ENCODE measurements at regions not wholly inside any gene's neighbourhood (a gene's known extent, or its start where the extent isn't known, plus 50 kb on each side); places are given as distances from the start of the nearest gene placed in this dataset.

GRCh38 chr2:14011190-14011589 is 621.3 kb upstream of the LRATD1 start:
- H3K27me3 ChIP-seq (ENCODE audit: insufficient read depth): no peaks in the 10 kb centered on the region
- DNase-seq (ENCODE audit: low spot score) (no peak), ATAC-seq (no peak)
- H3K27ac Mint-ChIP-seq: no peak overlapping the region
- H3F3A ChIP-seq (replicated peaks; ENCODE audit: low read depth): no peaks in the 10 kb centered on the region
- H3K4me3 ChIP-seq: no peak overlapping the region
- TF ChIP-seq EZH2 (IDR thresholded peaks at IDR 0.05; ENCODE audit: low read depth, unreplicated experiment) (no peak), NANOG (IDR thresholded peaks at IDR 0.05; ENCODE audit: borderline replicate concordance) (no peak), CTCF (conservative IDR thresholded peaks at IDR 0.05; ENCODE audit: low read depth in 2 of 2) (no peak), STAT1 (IDR thresholded peaks at IDR 0.05; ENCODE audit: unreplicated experiment) (no peak), ZNF114 (CRISPR knock-in tag; IDR thresholded peaks at IDR 0.05) (no peak), JUNB (IDR thresholded peaks at IDR 0.05; ENCODE audit: unreplicated experiment) (no peak), POLR2AphosphoS5 (IDR thresholded peaks at IDR 0.05; ENCODE audit: low read depth) (no peak), REST (IDR thresholded peaks at IDR 0.05; ENCODE audit: unreplicated experiment) (no peak), ZNF331 (CRISPR knock-in tag; IDR thresholded peaks at IDR 0.05; ENCODE audit: low read depth) (no peak), EZH2phosphoT487 (IDR thresholded peaks at IDR 0.05; ENCODE audit: unreplicated experiment) (no peak), CREB1 (CRISPR knock-in tag; IDR thresholded peaks at IDR 0.05; ENCODE audit: low read depth) (no peak)
- TF ChIP-seq, protein P1, sequence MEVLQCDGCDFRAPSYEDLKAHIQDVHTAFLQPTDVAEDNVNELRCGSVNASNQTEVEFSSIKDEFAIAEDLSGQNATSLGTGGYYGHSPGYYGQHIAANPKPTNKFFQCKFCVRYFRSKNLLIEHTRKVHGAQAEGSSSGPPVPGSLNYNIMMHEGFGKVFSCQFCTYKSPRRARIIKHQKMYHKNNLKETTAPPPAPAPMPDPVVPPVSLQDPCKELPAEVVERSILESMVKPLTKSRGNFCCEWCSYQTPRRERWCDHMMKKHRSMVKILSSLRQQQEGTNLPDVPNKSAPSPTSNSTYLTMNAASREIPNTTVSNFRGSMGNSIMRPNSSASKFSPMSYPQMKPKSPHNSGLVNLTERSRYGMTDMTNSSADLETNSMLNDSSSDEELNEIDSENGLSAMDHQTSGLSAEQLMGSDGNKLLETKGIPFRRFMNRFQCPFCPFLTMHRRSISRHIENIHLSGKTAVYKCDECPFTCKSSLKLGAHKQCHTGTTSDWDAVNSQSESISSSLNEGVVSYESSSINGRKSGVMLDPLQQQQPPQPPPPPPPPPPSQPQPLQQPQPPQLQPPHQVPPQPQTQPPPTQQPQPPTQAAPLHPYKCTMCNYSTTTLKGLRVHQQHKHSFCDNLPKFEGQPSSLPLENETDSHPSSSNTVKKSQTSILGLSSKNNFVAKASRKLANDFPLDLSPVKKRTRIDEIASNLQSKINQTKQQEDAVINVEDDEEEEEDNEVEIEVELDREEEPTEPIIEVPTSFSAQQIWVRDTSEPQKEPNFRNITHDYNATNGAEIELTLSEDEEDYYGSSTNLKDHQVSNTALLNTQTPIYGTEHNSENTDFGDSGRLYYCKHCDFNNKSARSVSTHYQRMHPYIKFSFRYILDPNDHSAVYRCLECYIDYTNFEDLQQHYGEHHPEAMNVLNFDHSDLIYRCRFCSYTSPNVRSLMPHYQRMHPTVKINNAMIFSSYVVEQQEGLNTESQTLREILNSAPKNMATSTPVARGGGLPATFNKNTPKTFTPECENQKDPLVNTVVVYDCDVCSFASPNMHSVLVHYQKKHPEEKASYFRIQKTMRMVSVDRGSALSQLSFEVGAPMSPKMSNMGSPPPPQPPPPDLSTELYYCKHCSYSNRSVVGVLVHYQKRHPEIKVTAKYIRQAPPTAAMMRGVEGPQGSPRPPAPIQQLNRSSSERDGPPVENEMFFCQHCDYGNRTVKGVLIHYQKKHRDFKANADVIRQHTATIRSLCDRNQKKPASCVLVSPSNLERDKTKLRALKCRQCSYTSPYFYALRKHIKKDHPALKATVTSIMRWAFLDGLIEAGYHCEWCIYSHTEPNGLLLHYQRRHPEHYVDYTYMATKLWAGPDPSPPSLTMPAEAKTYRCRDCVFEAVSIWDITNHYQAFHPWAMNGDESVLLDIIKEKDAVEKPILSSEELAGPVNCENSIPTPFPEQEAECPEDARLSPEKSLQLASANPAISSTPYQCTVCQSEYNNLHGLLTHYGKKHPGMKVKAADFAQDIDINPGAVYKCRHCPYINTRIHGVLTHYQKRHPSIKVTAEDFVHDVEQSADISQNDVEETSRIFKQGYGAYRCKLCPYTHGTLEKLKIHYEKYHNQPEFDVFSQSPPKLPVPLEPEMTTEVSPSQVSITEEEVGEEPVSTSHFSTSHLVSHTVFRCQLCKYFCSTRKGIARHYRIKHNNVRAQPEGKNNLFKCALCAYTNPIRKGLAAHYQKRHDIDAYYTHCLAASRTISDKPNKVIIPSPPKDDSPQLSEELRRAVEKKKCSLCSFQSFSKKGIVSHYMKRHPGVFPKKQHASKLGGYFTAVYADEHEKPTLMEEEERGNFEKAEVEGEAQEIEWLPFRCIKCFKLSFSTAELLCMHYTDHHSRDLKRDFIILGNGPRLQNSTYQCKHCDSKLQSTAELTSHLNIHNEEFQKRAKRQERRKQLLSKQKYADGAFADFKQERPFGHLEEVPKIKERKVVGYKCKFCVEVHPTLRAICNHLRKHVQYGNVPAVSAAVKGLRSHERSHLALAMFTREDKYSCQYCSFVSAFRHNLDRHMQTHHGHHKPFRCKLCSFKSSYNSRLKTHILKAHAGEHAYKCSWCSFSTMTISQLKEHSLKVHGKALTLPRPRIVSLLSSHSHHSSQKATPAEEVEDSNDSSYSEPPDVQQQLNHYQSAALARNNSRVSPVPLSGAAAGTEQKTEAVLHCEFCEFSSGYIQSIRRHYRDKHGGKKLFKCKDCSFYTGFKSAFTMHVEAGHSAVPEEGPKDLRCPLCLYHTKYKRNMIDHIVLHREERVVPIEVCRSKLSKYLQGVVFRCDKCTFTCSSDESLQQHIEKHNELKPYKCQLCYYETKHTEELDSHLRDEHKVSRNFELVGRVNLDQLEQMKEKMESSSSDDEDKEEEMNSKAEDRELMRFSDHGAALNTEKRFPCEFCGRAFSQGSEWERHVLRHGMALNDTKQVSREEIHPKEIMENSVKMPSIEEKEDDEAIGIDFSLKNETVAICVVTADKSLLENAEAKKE (CRISPR knock-in tag; IDR thresholded peaks at IDR 0.05): no peak
- TF ChIP-seq, protein P2, sequence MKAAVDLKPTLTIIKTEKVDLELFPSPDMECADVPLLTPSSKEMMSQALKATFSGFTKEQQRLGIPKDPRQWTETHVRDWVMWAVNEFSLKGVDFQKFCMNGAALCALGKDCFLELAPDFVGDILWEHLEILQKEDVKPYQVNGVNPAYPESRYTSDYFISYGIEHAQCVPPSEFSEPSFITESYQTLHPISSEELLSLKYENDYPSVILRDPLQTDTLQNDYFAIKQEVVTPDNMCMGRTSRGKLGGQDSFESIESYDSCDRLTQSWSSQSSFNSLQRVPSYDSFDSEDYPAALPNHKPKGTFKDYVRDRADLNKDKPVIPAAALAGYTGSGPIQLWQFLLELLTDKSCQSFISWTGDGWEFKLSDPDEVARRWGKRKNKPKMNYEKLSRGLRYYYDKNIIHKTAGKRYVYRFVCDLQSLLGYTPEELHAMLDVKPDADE (IDR thresholded peaks at IDR 0.05): no peak
- H3K9me2 ChIP-seq (ENCODE audit: insufficient read depth): no peaks in the 10 kb centered on the region
- H3K4me1 Mint-ChIP-seq: no peaks in the 10 kb centered on the region; the same call in 2 of the 3 replicates
- no peaks in the 10 kb centered on the region for H4K20me1 ChIP-seq (replicated peaks; ENCODE audit: insufficient read depth)
- peaks cover 15% of the 10 kb centered on the region for H3K9me3 Mint-ChIP-seq
- H3K36me3 Mint-ChIP-seq (ENCODE audit: low read depth): peaks cover 11% of the 10 kb centered on the region
- H2AFZ ChIP-seq: no peak overlapping the region
- no peak overlapping the region for H3K4me3 Mint-ChIP-seq
- no peaks in the 10 kb centered on the region for H3K79me2 ChIP-seq (replicated peaks; ENCODE audit: insufficient read depth)
- no peaks in the 10 kb centered on the region for H3K4me1 ChIP-seq (ENCODE audit: insufficient read depth)
- H3K27ac ChIP-seq (ENCODE audit: low read depth): no peak overlapping the region
- H3K4me2 ChIP-seq: no peak overlapping the region
- H3K27me3 Mint-ChIP-seq (ENCODE audit: insufficient read depth, low read depth, poor library complexity): no peaks in the 10 kb centered on the region
- H3K36me3 ChIP-seq (ENCODE audit: insufficient read depth): peaks cover 4% of the 10 kb centered on the region; the same call in 1 of the 2 replicates
